SHP77 (cell line): ENCODE measurements at regions not wholly inside any gene's neighbourhood (a gene's known extent, or its start where the extent isn't known, plus 50 kb on each side); places are given as distances from the start of the nearest gene placed in this dataset.
"Not testable (repeated sequence)": the region's sequence is repeated elsewhere in the genome, so short reads cannot be mapped to it uniquely, and the experiment has no call there.

Source experiments
- DNase-seq, 2 experiments: peaks; one replicate each; lab custom pipeline; 2025; lab: John Stamatoyannopoulos, UW

GRCh38 chr5:162621726-162622263, 554.2 kb downstream of the GABRG2 start:
- not testable (repeated sequence) for DNase-seq

- no peak for DNase-seq
Observed at GRCh38 chr5:162624110-162624509, 556.5 kb downstream of the GABRG2 start.

DNA sequence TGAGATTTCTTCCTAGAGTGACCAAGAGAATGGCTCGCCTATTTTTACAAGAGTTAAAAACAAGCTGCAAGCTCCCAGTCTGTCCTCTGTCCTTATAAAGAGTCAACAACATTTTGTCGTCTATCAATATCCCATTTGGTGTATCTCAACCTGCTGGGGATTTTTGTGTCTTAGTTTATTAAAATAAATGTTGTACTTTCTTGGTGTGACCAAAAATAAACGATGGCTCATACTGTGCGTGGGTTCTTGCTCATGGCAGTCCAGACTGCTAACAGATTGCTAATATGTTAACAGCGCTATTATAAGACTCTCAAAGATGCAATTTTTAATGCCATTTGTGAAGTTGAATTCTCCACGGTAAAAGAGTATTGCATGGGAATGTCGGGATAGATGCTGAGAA, 569.9 kb downstream of the GABRG2 start:
- no peak for DNase-seq

- DNase-seq, result no peak
Observed at GRCh38 chr5:162638849-162639248, 571.3 kb downstream of the GABRG2 start.

GRCh38 chr5:162641142-162641813, 573.7 kb downstream of the GABRG2 start:
- no peak for DNase-seq

GRCh38 chr5:162654661-162655405, 587.3 kb downstream of the GABRG2 start:
- DNase-seq, result no peak

DNA sequence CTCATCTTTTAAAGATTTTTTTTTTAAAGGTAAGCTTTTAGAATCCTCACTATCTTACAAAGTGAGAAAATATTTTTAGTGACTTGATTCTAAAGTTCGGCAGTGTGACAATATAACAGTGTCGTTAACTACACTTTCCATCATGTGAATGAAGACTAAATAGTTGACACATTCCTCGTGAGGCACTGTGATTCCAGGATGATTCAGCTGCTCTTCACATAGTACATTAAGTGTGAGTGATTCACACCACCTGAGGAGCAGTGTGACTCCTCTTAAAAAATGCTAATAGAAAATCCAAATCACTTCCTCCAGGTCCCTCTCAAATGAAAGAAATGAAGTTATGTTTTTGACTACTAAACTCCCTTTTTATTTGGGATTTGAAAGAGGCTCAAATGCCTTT, 589.5 kb downstream of the GABRG2 start:
- no peak for DNase-seq

DNA sequence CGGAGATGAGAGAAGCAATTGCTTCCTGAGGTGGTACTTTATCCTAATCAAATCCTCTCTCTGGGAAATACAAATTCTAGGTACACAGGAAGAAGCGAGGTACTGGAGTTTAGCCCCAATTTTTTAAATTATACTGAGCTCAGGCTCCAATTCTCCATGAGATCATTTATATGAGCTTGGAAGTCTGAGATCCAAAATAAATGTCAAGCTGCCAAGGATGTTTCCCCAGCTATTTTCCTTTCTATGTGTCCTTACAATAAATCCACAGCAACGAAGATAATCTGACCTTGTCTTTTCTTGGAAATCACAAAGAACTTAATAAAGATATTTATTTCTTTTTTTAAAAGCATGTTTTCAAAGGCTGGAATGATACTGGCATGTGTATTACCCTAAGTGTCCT, 597.3 kb downstream of the GABRG2 start:
- no peak for DNase-seq

DNA sequence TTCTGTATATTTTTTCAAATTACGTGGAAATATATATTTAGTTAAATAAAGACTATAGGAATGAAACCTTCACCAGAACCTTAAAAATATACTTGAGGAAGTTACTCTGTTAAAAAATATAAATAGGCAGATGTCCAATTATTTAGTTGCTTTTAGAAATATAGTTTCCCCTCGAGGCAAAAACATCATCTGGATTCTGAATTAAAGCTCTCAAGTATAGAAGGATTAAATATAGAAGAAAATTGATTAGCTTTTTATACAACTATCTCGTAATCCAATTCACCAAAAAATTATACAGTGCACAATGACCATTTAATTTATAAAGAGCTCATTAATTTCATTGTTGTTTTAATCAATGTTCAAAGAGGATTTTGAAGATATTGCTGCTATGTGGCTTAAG, 601.4 kb downstream of the GABRG2 start:
- DNase-seq, result no peak

- DNase-seq, result no peak
Observed at GRCh38 chr5:162672061-162672460, 604.5 kb downstream of the GABRG2 start.

- no peak for DNase-seq
Observed at GRCh38 chr5:162683284-162683683, 615.7 kb downstream of the GABRG2 start.

- DNase-seq, result no peak
Observed at GRCh38 chr5:162684145-162684544, 616.6 kb downstream of the GABRG2 start.

DNA sequence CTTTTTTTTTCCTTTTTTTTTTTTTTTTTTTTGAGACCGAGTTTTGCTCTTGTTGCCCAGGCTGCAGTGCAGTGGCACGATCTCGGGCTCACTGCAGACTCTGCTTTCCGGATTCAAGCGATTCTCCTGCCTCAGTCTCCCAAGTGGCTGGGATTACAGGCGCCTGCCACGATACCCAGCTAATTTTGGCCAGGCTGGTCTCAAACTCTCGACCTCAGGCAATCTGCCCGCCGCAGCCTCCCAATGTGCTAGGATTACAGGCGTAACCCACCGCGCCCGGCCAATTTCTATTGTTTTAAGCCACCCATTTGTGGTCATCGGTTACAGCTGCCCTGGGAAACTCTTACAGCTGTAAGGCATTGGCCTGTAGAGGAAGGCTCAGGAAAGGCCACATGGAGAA, 617.7 kb downstream of the GABRG2 start:
- DNase-seq, result no peak

DNA sequence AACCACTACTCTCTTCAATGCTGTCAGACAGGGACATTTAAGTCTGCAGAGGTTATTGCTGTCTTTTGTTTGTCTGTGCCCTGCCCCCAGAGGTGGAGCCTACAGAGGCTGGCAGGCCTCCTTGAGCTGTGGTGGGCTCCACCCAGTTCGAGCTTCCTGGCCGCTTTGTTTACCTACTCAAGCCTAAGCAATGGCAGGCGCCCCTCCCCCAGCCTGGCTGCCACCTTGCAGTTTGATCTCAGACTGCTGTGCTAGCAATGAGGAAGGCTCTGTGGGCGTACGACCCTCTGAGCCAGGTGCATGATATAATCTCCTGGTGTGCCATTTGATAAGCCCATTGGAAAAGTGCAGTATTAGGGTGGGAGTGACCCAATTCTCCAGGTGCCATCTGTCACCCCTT, 628.7 kb downstream of the GABRG2 start:
- not testable (repeated sequence) for DNase-seq

GRCh38 chr5:162699361-162699760, 631.8 kb downstream of the GABRG2 start:
- no peak for DNase-seq

DNA sequence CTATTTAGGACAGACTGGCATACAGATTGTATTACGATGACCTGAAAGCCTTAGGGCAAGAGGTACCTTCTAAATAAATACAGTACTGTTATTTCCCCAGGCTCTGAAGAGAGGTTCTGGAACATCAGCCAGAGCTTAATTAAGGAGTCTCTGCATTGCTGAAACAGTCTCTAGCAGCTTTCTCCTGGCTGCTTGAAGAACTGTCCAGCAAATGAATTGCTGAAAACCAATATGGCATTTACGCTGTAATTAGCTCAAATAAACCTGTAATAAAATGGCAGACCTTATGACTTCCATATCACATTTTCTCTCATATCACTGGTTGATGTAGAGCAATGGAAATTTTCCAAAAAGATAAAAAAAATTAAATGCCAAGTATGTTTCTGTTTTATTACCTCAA, 636.3 kb downstream of the GABRG2 start:
- DNase-seq, result no peak

DNA sequence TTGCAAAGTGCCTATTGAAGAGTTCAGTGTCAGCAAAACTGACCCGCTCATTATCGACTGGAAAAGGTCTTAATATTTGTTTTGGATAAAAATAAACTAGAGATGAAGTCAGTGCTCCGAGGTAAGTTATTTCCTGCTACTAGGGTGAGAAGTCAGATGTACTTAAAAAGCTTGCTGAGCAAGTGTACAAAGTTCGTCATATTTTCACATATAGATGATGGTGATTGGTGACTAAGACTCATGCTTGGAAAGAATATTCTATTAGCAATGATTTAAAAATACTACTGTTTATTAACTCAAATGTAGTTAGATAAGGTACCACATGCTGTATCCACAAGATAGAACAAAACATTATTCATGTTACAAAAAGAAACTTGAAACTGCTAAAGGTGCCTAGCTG, 643.7 kb downstream of the GABRG2 start:
- no peak for DNase-seq

DNA sequence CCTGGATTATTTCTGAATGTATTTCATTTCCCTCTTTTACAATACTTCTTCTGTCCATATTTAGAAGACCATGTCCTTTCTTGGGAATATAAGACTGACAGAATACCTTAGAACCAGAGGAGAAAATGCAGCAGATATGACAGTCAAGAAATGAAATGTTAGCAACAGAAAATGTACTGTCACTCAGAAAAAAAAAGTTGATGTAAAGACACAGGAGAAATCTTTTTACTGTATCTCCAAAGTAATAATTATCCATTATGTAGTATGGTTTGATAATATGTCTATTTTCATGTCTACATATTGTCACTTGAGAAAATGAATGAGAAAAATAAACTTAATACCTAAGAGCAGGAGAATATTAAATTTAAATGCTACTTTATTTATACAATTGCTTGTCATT, 652.1 kb downstream of the GABRG2 start:
- no peak for DNase-seq

DNA sequence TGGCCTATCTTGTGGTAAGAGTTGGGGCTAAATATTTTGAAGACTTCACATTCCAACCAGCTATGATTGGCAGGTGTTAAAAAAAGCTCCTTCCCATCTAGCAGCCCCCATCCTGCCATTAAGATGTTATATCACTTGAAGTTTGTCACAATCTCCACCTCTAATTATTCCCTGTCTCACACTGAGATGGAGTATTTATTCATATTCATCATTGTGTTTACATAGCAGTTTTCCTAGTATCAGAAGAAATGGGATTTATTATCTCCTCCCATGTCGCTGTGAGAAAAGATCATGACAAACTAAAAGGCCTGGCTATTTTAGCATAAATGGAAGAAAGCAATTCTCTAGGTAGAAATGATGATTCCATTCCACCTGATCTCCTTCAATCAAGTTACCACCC, 653.6 kb downstream of the GABRG2 start:
- DNase-seq, result no peak

- no peak for DNase-seq
Observed at GRCh38 chr5:162752612-162753011, 684.8 kb upstream of the CCNG1 start.

DNA sequence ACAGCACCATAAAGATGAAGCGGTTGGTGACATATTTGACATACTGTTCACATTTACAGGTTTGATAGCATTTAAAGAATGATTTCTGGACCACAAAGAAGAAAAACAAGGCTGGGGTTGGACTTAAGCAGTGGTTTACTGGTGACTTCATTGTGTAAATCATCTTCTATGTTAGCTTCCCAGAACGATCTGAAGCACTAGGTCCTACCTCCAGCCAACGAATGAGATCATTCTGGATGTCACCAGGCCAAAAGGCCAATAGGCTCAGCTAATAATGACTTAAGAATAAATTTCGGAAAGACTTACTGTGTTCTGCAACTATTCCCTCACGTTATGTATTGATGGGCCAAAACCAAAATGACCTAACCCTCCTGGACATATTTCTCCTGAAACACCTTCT, 675.3 kb upstream of the CCNG1 start:
- DNase-seq, result no peak

- DNase-seq, result no peak
Observed at GRCh38 chr5:162769019-162769418, 668.4 kb upstream of the CCNG1 start.

DNA sequence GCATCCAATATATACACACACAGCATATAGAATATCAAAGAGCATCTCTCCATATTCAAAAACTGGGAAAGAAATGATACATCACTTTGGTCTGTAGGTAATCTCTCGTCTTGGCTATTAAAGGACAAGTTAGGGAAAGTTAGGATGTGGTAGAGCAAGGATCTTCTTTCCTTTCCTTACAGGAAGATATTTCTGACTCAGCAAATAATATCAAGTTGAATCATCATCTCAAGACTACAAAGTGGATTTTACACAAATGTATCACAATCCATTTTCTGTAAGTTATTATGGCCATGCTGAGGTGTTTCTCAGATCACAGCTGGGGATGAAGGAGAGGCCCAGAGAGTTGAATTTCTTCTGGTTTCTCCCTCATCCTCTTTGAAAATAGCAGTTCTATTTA, 651.7 kb upstream of the CCNG1 start:
- no peak for DNase-seq

- DNase-seq, result no peak
Observed at GRCh38 chr5:162786234-162786633, 651.2 kb upstream of the CCNG1 start.
